Cardiac fibroblast (primary cell): ENCODE measurements at regions not wholly inside any gene's neighbourhood (a gene's known extent, or its start where the extent isn't known, plus 50 kb on each side); places are given as distances from the start of the nearest gene placed in this dataset.

ENCODE experiments used
- DNase-seq, 2 donors: peaks; one replicate each; pipeline versions ENCODE4 v3.0.0 to v3.0.0-alpha.2; 2010; ENCODE audit warnings: low read depth in 2 of 2
- H3K4me3 ChIP-seq, 2 donors: replicated peaks in 1 of 2; 1 replicate in 1 of 2; 2 replicates in 1 of 2; pipeline ENCODE4 v1.5.1; 2011; ENCODE audit warnings: low read depth in 2 of 2, low read length in 2 of 2, mild to moderate bottlenecking in 2 of 2, moderate library complexity in 1 of 2
- CTCF ChIP-seq: IDR thresholded peaks from one replicate; pipeline ENCODE4 v1.5.1; 2011; ENCODE audit warnings: low read depth, mild to moderate bottlenecking, low read length, inconsistent platforms

- no peak for TF ChIP-seq CTCF
- H3K4me3 ChIP-seq: no peak overlapping the region
- DNase-seq: no peak
These were observed 243.6 kb upstream of the SLITRK3 start for GRCh38 chr3:165439765-165440164.

- no peak for TF ChIP-seq CTCF
- no peak for DNase-seq
These were observed 238.3 kb upstream of the SLITRK3 start for GRCh38 chr3:165434516-165434915.

GRCh38 chr3:165406425-165406824 is 210.2 kb upstream of the SLITRK3 start:
- no peak overlapping the region for H3K4me3 ChIP-seq
- no peak for TF ChIP-seq CTCF
- no peak for DNase-seq

More at GRCh38 chr3:165434516-165434915, 238.3 kb upstream of the SLITRK3 start:
- no peak overlapping the region for H3K4me3 ChIP-seq

- no peak for DNase-seq
These were observed 208.3 kb upstream of the SLITRK3 start for GRCh38 chr3:165404357-165405027.

GRCh38 chr3:165403666-165404065 is 207.5 kb upstream of the SLITRK3 start:
- TF ChIP-seq CTCF: no peak
- no peak for DNase-seq
- no peak overlapping the region for H3K4me3 ChIP-seq

More at GRCh38 chr3:165404357-165405027, 208.3 kb upstream of the SLITRK3 start:
- TF ChIP-seq CTCF: no peak
- H3K4me3 ChIP-seq: no peak overlapping the region

GRCh38 chr3:165395188-165395587 is 199.0 kb upstream of the SLITRK3 start:
- DNase-seq: no peak
- no peak overlapping the region for H3K4me3 ChIP-seq
- TF ChIP-seq CTCF: no peak

- TF ChIP-seq CTCF: no peak
- no peak overlapping the region for H3K4me3 ChIP-seq
- DNase-seq: no peak
These were observed 197.3 kb upstream of the SLITRK3 start for GRCh38 chr3:165393461-165393860.
